Fibroblast of villous mesenchyme (primary cell): ENCODE measurements at regions not wholly inside any gene's neighbourhood (a gene's known extent, or its start where the extent isn't known, plus 50 kb on each side); places are given as distances from the start of the nearest gene placed in this dataset.

Experiments used
- DNase-seq: peaks from one replicate; pipeline ENCODE4 v3.0.0-alpha.2; 2010; ENCODE audit warnings: low read depth
- H3K4me3 ChIP-seq: 2 replicates; pipeline ENCODE4 v1.5.1; 2011; ENCODE audit warnings: low read depth, mild to moderate bottlenecking, low read length
- TF ChIP-seq, protein P1 (sequence below): IDR thresholded peaks from 2 replicates; pipeline ENCODE4 v1.5.1; 2012; ENCODE audit warnings: low read depth, mild to moderate bottlenecking, low read length; ENCODE audit not compliant: insufficient read depth

DNA sequence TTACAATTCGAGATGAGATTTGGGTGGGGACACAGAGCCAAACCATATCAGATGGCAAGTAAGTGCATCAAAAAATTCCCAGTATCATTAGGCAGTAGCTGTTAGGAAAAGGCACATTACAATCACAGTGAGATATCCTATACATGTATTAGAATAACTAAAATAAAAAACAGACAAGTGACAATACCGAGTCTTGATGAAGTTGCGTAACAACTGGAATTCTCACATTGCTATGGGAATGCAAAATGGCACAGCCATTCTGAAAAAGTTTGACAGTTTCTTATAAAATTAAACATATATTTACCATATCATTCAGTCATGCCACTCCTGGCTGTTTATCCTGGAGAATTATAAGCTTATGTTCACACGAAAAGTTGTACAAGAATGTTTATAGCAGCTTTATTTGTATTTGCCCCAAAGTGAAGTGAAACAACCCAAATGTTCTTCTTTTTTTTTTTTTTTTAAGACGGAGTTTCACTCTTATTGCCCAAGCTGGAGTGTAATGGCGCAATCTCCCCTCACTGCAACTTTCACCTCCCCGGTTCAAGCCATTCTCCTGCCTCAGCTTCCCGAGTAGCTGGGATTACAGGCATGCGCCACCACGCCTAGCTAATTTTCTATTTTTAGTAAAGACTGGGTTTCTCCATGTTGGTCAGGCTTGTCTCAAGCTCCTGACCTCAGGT is 93.1 kb upstream of the TLE1 start:
- TF ChIP-seq, protein P1, sequence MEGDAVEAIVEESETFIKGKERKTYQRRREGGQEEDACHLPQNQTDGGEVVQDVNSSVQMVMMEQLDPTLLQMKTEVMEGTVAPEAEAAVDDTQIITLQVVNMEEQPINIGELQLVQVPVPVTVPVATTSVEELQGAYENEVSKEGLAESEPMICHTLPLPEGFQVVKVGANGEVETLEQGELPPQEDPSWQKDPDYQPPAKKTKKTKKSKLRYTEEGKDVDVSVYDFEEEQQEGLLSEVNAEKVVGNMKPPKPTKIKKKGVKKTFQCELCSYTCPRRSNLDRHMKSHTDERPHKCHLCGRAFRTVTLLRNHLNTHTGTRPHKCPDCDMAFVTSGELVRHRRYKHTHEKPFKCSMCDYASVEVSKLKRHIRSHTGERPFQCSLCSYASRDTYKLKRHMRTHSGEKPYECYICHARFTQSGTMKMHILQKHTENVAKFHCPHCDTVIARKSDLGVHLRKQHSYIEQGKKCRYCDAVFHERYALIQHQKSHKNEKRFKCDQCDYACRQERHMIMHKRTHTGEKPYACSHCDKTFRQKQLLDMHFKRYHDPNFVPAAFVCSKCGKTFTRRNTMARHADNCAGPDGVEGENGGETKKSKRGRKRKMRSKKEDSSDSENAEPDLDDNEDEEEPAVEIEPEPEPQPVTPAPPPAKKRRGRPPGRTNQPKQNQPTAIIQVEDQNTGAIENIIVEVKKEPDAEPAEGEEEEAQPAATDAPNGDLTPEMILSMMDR, result no peak
- H3K4me3 ChIP-seq, result no peak overlapping the region
- DNase-seq, result no peak

DNA sequence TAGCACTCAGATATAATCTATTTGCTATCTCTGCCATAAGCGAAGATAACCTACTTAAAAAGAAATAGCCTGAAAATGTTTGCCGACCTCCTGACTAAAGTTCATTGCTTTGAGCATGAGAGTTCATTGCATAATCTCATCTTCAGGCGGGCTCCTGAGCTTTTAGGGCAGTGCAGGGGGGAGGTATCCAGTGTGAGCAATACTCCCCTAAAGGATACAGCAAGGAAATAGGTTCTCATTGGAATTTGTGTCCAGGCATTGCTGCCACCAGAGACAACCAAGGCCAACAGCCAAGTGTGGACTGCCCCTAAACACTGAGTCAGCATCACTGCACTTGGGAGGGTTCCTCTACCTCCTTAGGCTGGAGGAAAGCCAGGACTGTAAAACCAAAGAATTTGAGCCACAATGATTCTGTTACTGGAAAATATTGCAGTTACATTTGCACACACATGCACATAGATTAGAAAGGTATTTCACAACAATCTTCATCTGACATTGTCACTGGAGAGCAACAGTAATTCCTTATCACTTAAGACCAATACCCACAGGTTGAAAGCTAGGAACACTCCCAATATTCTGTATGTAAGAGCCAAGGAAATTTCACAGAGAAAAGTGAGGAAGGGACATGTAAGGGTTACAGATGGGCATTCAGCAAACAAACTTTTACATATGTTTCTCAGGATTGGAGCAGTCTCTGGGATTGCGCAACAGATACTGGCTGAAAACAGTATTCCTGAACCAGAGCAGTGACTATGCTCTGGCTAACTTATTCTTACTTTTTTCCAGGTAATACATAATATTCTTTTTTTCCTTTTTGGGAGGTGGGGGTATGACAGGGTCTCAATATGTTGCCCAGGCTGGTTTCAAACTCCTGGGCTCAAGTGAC is 98.6 kb upstream of the TLE1 start:
- TF ChIP-seq, protein P1, result no peak
- H3K4me3 ChIP-seq, result no peak overlapping the region
- peak; percentile 85 for DNase-seq

DNA sequence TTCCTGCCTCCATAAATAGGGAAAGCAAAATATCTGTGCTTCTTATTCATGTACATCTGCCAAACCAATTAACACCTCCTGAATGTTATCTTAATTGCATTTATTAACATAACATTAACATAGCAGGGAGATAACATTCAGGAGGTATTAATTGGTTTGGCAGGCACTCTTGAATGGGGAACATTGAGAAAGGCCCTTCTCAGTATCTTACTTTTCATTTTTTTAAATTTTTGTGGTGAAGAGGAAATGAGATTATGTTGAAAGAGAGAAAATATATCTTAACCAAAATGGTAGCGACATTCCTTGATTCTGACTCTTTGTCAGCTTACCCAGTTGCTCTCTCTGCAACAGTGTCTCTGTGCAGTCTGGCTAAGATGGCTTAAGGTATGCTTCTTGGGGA is 100.4 kb upstream of the TLE1 start:
- TF ChIP-seq, protein P1, result no peak
- no peak overlapping the region for H3K4me3 ChIP-seq
- peak; percentile 19 for DNase-seq

DNA sequence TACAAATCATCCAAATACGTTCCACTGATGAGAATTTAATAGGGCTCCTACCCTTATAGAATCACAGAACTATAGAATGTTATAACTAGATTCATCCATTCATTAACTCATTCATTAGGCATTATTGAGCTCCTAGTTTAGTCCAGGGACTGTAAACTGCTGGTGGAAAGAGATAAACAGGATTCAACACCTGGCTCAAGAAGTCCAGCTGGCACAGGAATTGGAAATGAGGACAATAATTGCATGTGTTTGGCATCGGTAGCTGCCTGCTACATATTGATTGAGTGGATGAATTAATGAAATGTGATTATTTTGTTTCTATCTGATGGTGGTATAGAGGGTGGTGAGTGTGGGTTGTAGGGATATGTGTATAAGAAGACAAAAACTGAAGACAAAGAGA is 100.8 kb upstream of the TLE1 start:
- TF ChIP-seq, protein P1, result no peak
- no peak for DNase-seq
- no peak overlapping the region for H3K4me3 ChIP-seq

DNA sequence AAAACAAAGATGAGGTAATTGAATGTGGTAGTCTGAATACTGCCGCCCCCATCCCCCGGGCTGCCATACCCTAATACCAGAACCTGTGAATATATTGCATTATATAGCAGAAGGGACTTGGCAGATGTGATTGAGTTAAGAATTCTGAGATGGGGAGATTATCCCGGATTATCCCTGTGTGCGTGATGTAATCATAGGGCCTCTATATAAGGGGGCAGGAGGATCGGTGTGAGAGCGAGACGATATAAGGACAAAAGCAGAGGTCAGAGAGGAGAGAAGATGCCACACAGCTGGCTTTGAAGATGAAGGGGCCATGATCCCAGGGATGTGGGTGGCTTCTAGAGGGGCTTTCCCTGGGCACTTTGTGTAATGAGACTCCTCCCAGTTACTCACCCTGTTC is 101.7 kb upstream of the TLE1 start:
- H3K4me3 ChIP-seq, result no peak overlapping the region
- TF ChIP-seq, protein P1, result no peak

DNA sequence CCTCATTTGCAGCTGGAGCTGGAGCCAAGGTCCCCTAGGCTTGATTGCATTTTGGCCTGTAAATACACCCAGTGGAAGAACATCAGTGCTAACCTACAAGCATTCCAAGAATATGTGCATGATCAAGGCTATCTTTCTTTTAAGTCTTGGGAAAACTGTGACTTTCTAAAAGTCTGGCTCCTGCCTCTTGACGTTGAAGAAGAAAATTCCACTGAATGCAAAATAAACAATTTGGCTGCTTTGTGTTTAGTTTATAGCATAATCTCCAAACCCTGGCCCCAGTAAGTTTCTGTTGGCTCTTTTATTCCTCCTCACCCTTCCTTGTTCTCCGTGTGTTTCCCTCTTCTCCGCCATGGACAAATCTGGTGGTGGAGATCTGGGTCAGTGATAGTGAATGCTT is 109.3 kb upstream of the TLE1 start:
- H3K4me3 ChIP-seq, result no peak overlapping the region
- peak; percentile 56 for DNase-seq
- TF ChIP-seq, protein P1, result no peak

More for the DNA sequence above, 101.7 kb upstream of the TLE1 start:
- no peak for DNase-seq
